Keratinocyte (primary cell): ENCODE measurements at regions not wholly inside any gene's neighbourhood (a gene's known extent, or its start where the extent isn't known, plus 50 kb on each side); places are given as distances from the start of the nearest gene placed in this dataset.

Experiments used
- DNase-seq: peaks from one replicate; pipeline ENCODE4 v3.0.0-alpha.2; 2011; ENCODE audit warnings: low read depth, missing footprints, low spot score
- FAIRE-seq: peaks from 2 replicates; lab custom pipeline; 2011; peaks lifted over from hg19 to GRCh38; lab: Jason Lieb, UNC
- H2AFZ ChIP-seq: 2 replicates; pipeline ENCODE4 v1.6.0; 2012; ENCODE audit warnings: low read length, control low read depth, inconsistent platforms; ENCODE audit not compliant: control insufficient read depth
- H3K27ac ChIP-seq: 2 replicates; pipeline ENCODE4 v1.5.1; 2011; ENCODE audit warnings: low read length; ENCODE audit not compliant: control insufficient read depth, insufficient read depth
- H3K27me3 ChIP-seq: 3 replicates; pipeline ENCODE4 v1.6.0; 2011; ENCODE audit warnings: low read length; ENCODE audit not compliant: control insufficient read depth, insufficient read depth; ENCODE audit errors: extremely low read depth
- H3K36me3 ChIP-seq, 2 experiments: 2 replicates in 1 of 2; 3 replicates in 1 of 2; pipeline ENCODE4 v1.5.1; 2011; ENCODE audit warnings: low read length in 2 of 2, mild to moderate bottlenecking in 1 of 2; ENCODE audit not compliant: control insufficient read depth in 2 of 2, insufficient read depth in 2 of 2; ENCODE audit errors: extremely low read depth in 1 of 2
- H3K4me1 ChIP-seq: 3 replicates; pipeline ENCODE4 v1.5.1; 2011; ENCODE audit warnings: low read length; ENCODE audit not compliant: control insufficient read depth, insufficient read depth; ENCODE audit errors: extremely low read depth
- H3K4me2 ChIP-seq: 3 replicates; pipeline ENCODE4 v1.6.0; 2011; ENCODE audit warnings: low read depth, low read length; ENCODE audit not compliant: control insufficient read depth, insufficient read depth; ENCODE audit errors: extremely low read depth
- H3K4me3 ChIP-seq, 3 experiments: fragments of 200-600 bp in 1 of 3; sonication (generic) in 1 of 3; 2 replicates in 2 of 3; 3 replicates in 1 of 3; pipeline ENCODE4 v1.5.1; 2011 to 2016; ENCODE audit warnings: low read length in 3 of 3, mild to moderate bottlenecking in 3 of 3, control low read depth in 2 of 3, inconsistent platforms in 1 of 3, low read depth in 1 of 3, mixed read lengths in 1 of 3, mixed run types in 1 of 3, moderate library complexity in 1 of 3; ENCODE audit not compliant: control insufficient read depth in 2 of 3, insufficient read depth in 2 of 3; ENCODE audit errors: extremely low read depth in 1 of 3
- H3K79me2 ChIP-seq: 2 replicates; pipeline ENCODE4 v1.6.0; 2012; ENCODE audit warnings: low read length; ENCODE audit not compliant: control insufficient read depth, insufficient read depth
- H3K9ac ChIP-seq: 3 replicates; pipeline ENCODE4 v1.6.0; 2011; ENCODE audit warnings: low read length; ENCODE audit not compliant: control insufficient read depth, insufficient read depth; ENCODE audit errors: extremely low read depth
- H3K9me1 ChIP-seq: 3 replicates; pipeline ENCODE4 v1.6.0; 2011; ENCODE audit warnings: low read length; ENCODE audit not compliant: control insufficient read depth, insufficient read depth; ENCODE audit errors: extremely low read depth
- H3K9me3 ChIP-seq: 2 replicates; pipeline ENCODE4 v1.5.1; 2012; ENCODE audit warnings: low read depth, low read length; ENCODE audit not compliant: control insufficient read depth
- H4K20me1 ChIP-seq: 3 replicates; pipeline ENCODE4 v1.6.0; 2011; ENCODE audit warnings: low read length; ENCODE audit not compliant: control insufficient read depth, insufficient read depth; ENCODE audit errors: extremely low read depth
- EZH2 ChIP-seq: IDR thresholded peaks from one replicate; pipeline ENCODE4 v1.6.1; 2012; ENCODE audit warnings: inconsistent platforms, mild to moderate bottlenecking, low read length, moderate library complexity
- dilution Hi-C: fragments of 300-500 bp; cut with MboI; formaldehyde crosslinking; loops from one replicate; pipeline ENCODE4 v1.7.0; 2020; ENCODE audit warnings: low sequenced_read_pairs; ENCODE audit not compliant: extremely low pct_ligation_motif_present
- TF ChIP-seq, protein P1 (sequence below), 3 experiments: IDR thresholded peaks in 1 of 3; conservative IDR thresholded peaks in 1 of 3; optimal IDR thresholded peaks in 1 of 3; 2 replicates in 2 of 3; 3 replicates in 1 of 3; pipeline versions ENCODE3 to v1.5.1; 2011; ENCODE audit warnings: low read length in 3 of 3, mild to moderate bottlenecking in 3 of 3, moderate library complexity in 2 of 3, control low read depth in 1 of 3, inconsistent platforms in 1 of 3; ENCODE audit not compliant: insufficient read depth in 2 of 3; ENCODE audit errors: extremely low read depth in 1 of 3

DNA sequence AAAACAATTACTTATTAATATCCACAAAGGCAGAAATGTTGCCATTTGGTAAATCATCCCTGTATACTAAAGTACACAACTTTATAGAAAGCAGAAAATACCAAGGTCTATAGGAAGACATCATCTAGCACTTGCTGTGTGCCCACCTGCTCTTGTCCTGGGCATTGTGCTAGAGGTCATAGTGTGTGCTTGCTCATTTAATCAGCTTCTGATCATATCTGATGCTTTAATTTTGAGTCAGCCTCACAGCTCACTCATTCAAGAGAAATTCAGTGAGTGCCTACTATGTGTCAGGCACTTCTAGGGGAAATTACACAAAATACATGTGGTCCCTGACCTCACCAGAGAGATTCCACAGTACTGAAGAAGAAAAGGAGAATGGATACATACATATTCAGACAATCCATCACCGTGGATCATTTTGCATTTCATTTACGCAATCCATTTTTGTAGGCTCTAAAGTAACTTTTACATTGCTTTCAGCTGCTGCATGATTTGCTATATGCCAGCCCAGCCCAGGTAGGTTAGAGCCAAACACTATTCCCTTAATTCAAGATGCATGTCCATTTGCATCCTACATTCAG is 167.9 kb upstream of the MCHR2 start:
- Histone ChIP-seq H3K9me3 (no peaks in the 10 kb centered on the region), H2AFZ (no peak overlapping the region), H3K9me1 (no peaks in the 10 kb centered on the region), H3K79me2 (no peaks in the 10 kb centered on the region), H3K4me2 (no peak overlapping the region), H3K27ac (no peak overlapping the region), H3K36me3 (no peaks in the 10 kb centered on the region), H3K4me1 (no peaks in the 10 kb centered on the region), H3K4me3 (no peak overlapping the region), H4K20me1 (no peaks in the 10 kb centered on the region), H3K9ac (no peak overlapping the region), H3K27me3 (peaks cover 13% of the 10 kb centered on the region)
- DNase-seq, result no peak
- TF ChIP-seq EZH2, result no peak
- TF ChIP-seq, protein P1, sequence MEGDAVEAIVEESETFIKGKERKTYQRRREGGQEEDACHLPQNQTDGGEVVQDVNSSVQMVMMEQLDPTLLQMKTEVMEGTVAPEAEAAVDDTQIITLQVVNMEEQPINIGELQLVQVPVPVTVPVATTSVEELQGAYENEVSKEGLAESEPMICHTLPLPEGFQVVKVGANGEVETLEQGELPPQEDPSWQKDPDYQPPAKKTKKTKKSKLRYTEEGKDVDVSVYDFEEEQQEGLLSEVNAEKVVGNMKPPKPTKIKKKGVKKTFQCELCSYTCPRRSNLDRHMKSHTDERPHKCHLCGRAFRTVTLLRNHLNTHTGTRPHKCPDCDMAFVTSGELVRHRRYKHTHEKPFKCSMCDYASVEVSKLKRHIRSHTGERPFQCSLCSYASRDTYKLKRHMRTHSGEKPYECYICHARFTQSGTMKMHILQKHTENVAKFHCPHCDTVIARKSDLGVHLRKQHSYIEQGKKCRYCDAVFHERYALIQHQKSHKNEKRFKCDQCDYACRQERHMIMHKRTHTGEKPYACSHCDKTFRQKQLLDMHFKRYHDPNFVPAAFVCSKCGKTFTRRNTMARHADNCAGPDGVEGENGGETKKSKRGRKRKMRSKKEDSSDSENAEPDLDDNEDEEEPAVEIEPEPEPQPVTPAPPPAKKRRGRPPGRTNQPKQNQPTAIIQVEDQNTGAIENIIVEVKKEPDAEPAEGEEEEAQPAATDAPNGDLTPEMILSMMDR (optimal IDR thresholded peaks at IDR 0.05 in 1 of 3, IDR thresholded peaks at IDR 0.05 in 1 of 3, conservative IDR thresholded peaks at IDR 0.05 in 1 of 3; ENCODE audit: extremely low read depth in 1 of 3, insufficient read depth in 2 of 3, low read length in 3 of 3), result no peak
- dilution Hi-C loops, result no loop called here
- no peak for FAIRE-seq

DNA sequence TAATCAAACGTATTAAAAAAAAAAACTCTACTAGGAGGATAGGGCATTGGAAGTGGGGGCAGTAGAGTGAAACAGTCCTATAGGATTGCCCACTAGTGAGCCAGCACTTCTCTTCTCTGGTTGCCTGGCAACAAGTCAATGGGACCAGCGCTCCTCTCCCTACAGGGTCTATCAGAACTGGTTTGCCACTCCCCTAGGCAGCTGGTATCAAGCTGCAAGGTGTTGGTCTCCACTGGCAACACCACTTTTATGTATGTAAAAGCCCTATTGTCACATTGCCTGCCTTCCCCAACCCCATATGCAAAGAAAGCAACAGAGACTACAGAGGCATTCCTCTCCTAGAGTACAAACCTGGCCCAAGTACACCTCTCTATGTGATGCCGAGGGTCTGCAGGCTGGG is 166.9 kb upstream of the MCHR2 start:
- Histone ChIP-seq H3K27ac (no peak overlapping the region), H3K79me2 (no peaks in the 10 kb centered on the region), H3K4me3 (no peak overlapping the region), H3K36me3 (no peaks in the 10 kb centered on the region), H4K20me1 (no peaks in the 10 kb centered on the region), H3K9me1 (no peaks in the 10 kb centered on the region), H3K27me3 (peaks cover 13% of the 10 kb centered on the region), H2AFZ (no peak overlapping the region), H3K9me3 (no peaks in the 10 kb centered on the region), H3K4me1 (no peaks in the 10 kb centered on the region), H3K9ac (no peak overlapping the region), H3K4me2 (no peak overlapping the region)
- no peak for DNase-seq
- no peak for FAIRE-seq
- TF ChIP-seq, protein P1 (optimal IDR thresholded peaks at IDR 0.05 in 1 of 3, IDR thresholded peaks at IDR 0.05 in 1 of 3, conservative IDR thresholded peaks at IDR 0.05 in 1 of 3; ENCODE audit: extremely low read depth in 1 of 3, insufficient read depth in 2 of 3, low read length in 3 of 3), result no peak
- TF ChIP-seq EZH2, result no peak
- dilution Hi-C loops, result no loop called here
